ENCODE measurements at regions not wholly inside any gene's neighbourhood (a gene's known extent, or its start where the extent isn't known, plus 50 kb on each side); places are given as distances from the start of the nearest gene placed in this dataset.
A peak's percentile ranks its signal among the peaks of the same experiment; 100 is the strongest.
"Not testable (repeated sequence)": the region's sequence is repeated elsewhere in the genome, so short reads cannot be mapped to it uniquely, and the experiment has no call there.

- no peak for TF ChIP-seq CTCF (IDR thresholded peaks at IDR 0.05; ENCODE audit: insufficient read depth, low read length, missing control alignments)
- ChIA-PET POLR2A (interaction anchor here (1.1 kb wide), 1 partner anchor 24 kb away, joined by 3 read pairs; no protein-coding TSS in a partner anchor), CTCF (interaction anchor here (0.9 to 1.4 kb wide), 3 partner anchors 107 to 330 kb away, joined by 3 to 4 read pairs (median 3); no protein-coding TSS in a partner anchor)
- DNase-seq (ENCODE audit: low read depth, low spot score) = peak; percentile 46
- no peak overlapping the region for H3K4me3 ChIP-seq (ENCODE audit: low read depth, low read length)
These were observed 457.7 kb upstream of the TMEM132C start for GRCh38 chr12:127809275-127809674.

DNA sequence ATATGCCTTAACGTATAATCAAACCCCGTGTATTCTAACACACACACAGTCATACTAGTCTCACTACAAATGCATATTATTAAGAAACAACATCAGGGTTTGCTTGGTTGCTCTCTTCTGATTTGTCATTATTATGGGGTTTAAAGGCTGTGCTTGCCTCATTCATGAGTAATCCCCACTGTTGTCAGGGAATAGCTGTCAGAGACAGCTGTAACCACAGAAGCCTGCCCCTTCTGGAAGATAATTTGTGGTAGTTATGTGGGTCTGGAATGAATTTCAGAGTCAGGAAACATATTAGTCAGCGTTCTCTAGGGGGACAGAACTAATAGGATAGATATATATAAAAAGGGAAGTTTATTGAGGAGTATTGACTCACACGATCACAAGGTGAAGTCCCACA lies 456.9 kb upstream of the TMEM132C start:
- ChIA-PET CTCF (interaction anchor here (0.8 to 1.4 kb wide), 5 partner anchors 91 to 259 kb away, joined by 3 to 4 read pairs (median 3); no protein-coding TSS in a partner anchor), POLR2A (interaction anchor here (1.0 to 1.1 kb wide), 2 partner anchors 24 to 250 kb away, joined by 3 read pairs; no protein-coding TSS in a partner anchor)
- DNase-seq (ENCODE audit: low read depth, low spot score) = peak; percentile 98
- peak; percentile 9 for TF ChIP-seq CTCF (IDR thresholded peaks at IDR 0.05; ENCODE audit: insufficient read depth, low read length, missing control alignments)
- no peak overlapping the region for H3K4me3 ChIP-seq (ENCODE audit: low read depth, low read length)

- ChIA-PET POLR2A (interaction anchor here (1.0 to 1.1 kb wide), 2 partner anchors 25 to 251 kb away, joined by 3 read pairs; no protein-coding TSS in a partner anchor), CTCF (interaction anchor here (0.8 to 1.3 kb wide), 5 partner anchors 91 to 261 kb away, joined by 3 to 4 read pairs (median 3); no protein-coding TSS in a partner anchor)
- H3K4me3 ChIP-seq (ENCODE audit: low read depth, low read length); DNase-seq (ENCODE audit: low read depth, low spot score): not testable (repeated sequence)
These were observed 456.5 kb upstream of the TMEM132C start for GRCh38 chr12:127810459-127810858.

- TF ChIP-seq CTCF (IDR thresholded peaks at IDR 0.05; ENCODE audit: insufficient read depth, low read length, missing control alignments) = no peak
- POLR2A ChIA-PET = interaction anchor here (0.5 kb wide), 1 partner anchor 67 kb away, joined by 3 read pairs; no protein-coding TSS in a partner anchor
- peak; percentile 94 for DNase-seq (ENCODE audit: low read depth, low spot score)
- CTCF ChIA-PET = interaction anchor here (0.9 to 1.3 kb wide), 4 partner anchors 64 to 260 kb away, joined by 3 read pairs; no protein-coding TSS in a partner anchor
- H3K4me3 ChIP-seq (ENCODE audit: low read depth, low read length) = no peak overlapping the region
These were observed 455.0 kb upstream of the TMEM132C start for GRCh38 chr12:127811988-127812387.

DNA sequence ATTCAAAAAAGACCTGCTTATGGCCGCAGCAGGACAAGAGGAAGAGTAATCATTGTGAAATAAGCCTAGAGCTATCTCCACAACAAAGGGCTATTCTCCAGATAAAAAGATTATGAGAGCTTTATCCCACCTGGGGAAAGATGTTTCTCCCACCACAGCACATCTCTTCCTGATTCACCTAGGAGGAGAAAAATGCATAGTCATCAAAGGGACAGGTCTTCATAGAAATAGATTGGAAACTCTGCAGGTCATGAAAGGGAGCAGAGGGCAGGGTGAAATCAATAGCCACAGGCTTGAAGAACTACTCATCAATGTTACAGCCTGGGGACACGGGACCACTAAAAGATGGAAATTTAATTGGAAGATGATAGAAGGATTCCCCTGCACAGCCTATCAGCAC lies 453.8 kb upstream of the TMEM132C start:
- no peak overlapping the region for H3K4me3 ChIP-seq (ENCODE audit: low read depth, low read length)
- CTCF ChIA-PET = interaction anchor here (0.9 kb wide), 1 partner anchor 153 kb away, joined by 3 read pairs; no protein-coding TSS in a partner anchor
- POLR2A ChIA-PET = no interaction called here
- TF ChIP-seq CTCF (IDR thresholded peaks at IDR 0.05; ENCODE audit: insufficient read depth, low read length, missing control alignments) = no peak
- DNase-seq (ENCODE audit: low read depth, low spot score) = no peak

DNA sequence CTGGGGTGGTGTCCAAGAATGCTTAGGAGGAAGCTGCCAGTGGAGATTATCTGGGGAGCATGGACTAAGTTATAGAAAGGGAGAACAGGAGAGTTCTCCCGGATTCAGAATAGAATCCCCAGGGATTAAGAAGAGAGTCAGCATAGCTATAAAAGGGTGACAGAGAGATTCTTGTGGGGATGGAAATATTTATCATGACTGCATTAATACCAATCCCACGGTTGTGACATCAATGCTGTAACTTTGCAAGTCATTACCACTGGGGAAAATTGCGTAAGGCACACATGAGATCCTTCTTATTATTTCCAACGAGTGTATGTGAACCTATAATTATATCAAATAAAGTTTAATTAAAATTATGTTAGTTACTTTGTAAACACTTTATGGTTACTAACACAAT lies 447.9 kb upstream of the TMEM132C start:
- CTCF ChIA-PET = no interaction called here
- H3K4me3 ChIP-seq (ENCODE audit: low read depth, low read length) = no peak overlapping the region
- POLR2A ChIA-PET = no interaction called here
- DNase-seq (ENCODE audit: low read depth, low spot score) = peak; percentile 68
- TF ChIP-seq CTCF (IDR thresholded peaks at IDR 0.05; ENCODE audit: insufficient read depth, low read length, missing control alignments) = no peak

DNA sequence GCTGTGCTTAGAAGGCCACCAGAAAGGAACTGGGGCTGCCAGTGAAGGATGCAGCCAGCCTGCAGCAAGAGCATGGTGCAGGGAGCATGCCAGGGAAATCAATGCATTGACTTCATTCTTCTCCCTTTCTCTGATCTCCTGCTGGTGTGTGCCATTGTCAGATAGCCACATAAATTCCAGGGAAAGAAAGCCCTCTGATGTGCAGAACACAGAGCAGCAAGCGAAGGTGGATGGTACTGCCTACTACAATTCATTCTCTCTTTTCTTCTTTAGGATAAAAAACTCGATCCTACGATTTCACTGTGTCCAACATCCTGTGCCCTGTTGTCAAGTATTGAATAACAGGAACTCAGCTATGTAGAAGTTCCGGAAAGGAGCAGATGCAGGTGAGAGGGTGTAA lies 446.7 kb upstream of the TMEM132C start:
- H3K4me3 ChIP-seq (ENCODE audit: low read depth, low read length) = no peak overlapping the region
- no peak for DNase-seq (ENCODE audit: low read depth, low spot score)
- ChIA-PET CTCF (no interaction called here), POLR2A (no interaction called here)
- no peak for TF ChIP-seq CTCF (IDR thresholded peaks at IDR 0.05; ENCODE audit: insufficient read depth, low read length, missing control alignments)
